SJCRH30 (cell line): ENCODE measurements at regions not wholly inside any gene's neighbourhood (a gene's known extent, or its start where the extent isn't known, plus 50 kb on each side); places are given as distances from the start of the nearest gene placed in this dataset.

ENCODE experiments used
- DNase-seq, 2 experiments: peaks; one replicate each; pipeline ENCODE4 v3.0.0-alpha.2; 2015 to 2020
- H3K27ac ChIP-seq: fragments of 250-450 bp; sonication (Bioruptor Pico); 2 replicates; pipeline ENCODE4 v1.5.1; 2020; ENCODE audit warnings: mild to moderate bottlenecking, moderate library complexity
- H3K27me3 ChIP-seq: fragments of 250-450 bp; sonication (Bioruptor Pico); 2 replicates; pipeline ENCODE4 v1.5.1; 2020; ENCODE audit warnings: mild to moderate bottlenecking, moderate library complexity
- H3K36me3 ChIP-seq: fragments of 250-450 bp; sonication (Bioruptor Pico); 2 replicates; pipeline ENCODE4 v1.5.1; 2020; ENCODE audit warnings: mild to moderate bottlenecking, moderate library complexity
- H3K4me1 ChIP-seq: fragments of 250-450 bp; sonication (Bioruptor Pico); 2 replicates; pipeline ENCODE4 v1.5.1; 2020; ENCODE audit warnings: mild to moderate bottlenecking, moderate library complexity
- H3K4me3 ChIP-seq: fragments of 250-450 bp; sonication (Bioruptor Pico); 2 replicates; pipeline ENCODE4 v1.5.1; 2020; ENCODE audit warnings: mild to moderate bottlenecking, moderate library complexity
- H3K9me3 ChIP-seq: fragments of 250-450 bp; sonication (Bioruptor Pico); replicated peaks from 2 replicates; pipeline ENCODE4 v1.5.1; 2020; ENCODE audit warnings: mild to moderate bottlenecking, moderate library complexity

DNA sequence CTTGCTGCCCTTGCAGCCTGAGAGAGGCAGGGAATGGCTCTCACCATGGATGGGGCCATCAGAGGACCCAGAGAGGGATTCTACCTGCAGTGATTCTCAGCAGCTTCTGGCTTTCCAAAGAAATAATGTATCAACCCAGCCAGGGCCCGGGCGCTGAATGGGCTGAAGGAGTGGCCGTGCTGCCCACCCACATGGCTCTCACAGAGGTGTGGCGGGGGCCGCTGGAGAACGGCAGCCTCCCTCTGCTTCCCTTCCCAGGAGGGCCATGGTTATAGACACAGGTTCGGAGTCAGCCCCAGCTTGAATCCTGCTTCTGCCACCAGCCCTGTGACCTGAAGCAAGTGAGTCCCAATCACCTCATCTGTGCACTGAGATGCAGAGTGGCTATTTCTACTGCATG, 82.7 kb downstream of the THAP12 start:
- DNase-seq, result no peak
- Histone ChIP-seq H3K4me3 (no peak overlapping the region), H3K36me3 (no peaks in the 10 kb centered on the region), H3K27ac (no peak overlapping the region), H3K4me1 (peaks cover 12% of the 10 kb centered on the region), H3K27me3 (no peaks in the 10 kb centered on the region), H3K9me3 (no peaks in the 10 kb centered on the region)

DNA sequence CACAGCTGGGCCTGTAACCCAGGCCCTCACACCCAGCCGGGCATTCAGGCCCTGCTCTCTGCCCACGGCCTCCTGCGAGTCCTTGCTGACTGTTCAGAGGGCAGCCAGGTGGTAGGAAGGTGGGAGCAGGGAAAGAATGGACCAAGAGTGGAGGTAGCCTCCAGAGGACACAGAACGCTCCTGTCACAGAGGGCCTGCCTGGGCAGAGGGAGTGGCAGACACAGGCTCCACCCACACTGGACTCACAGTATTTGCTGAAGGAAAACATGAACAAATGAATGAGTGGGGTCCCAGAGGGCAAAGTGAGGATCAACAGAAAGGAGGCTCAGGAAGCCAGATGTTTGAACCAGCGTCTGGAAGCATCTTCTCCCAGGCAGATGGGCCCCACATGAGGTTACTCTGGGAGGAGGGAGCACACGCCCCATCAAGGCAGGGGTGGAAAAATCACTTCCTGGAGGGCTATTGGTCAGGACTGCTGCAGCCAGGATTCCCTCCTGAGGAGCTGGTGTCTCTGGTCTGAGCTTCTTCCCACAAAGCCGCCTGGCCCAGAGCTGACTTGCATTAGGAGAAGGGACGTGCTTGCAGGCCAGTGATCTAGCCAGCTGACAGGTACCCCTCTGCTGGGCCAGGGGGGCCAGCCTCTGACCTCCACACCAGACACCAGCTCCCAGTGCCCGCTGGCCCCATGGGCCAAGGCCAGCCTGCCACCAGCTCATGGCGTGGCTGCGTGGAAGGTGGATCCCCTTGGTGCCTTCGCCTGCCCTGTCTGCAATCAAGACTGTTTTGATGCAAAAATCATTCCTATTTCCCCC, 84.0 kb downstream of the THAP12 start:
- Histone ChIP-seq H3K27me3 (no peaks in the 10 kb centered on the region), H3K27ac (no peak overlapping the region), H3K4me1 (peaks cover 20% of the 10 kb centered on the region), H3K36me3 (no peaks in the 10 kb centered on the region), H3K4me3 (no peak overlapping the region), H3K9me3 (no peaks in the 10 kb centered on the region)
- DNase-seq, result no peak

DNA sequence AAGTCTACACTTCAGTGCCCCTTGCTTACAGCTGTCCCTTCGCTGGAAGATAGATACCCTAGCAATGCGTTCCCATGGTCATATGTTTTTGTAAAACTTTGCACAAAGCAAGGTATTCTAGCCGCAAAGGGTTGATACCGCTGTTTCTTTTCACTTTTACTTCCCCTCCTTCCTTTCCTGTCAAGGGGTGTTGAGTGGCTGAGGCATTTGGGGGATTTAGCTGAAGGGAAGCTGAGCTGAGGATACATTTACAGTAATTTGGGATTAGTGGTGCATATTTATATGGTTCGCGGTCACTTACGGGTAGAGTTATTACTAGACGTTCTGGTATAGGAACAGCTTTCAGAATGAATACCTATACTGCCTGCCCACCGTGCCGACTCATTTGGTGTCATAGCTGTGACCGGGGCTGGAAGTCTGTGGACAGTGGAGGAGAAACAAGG, 86.9 kb upstream of the WNT11 start:
- H3K4me1 ChIP-seq, result peaks cover 34% of the 10 kb centered on the region
- H3K36me3 ChIP-seq, result no peaks in the 10 kb centered on the region
- no peaks in the 10 kb centered on the region for H3K9me3 ChIP-seq
- H3K27ac ChIP-seq, result peak overlapping the region; percentile 99
- no peaks in the 10 kb centered on the region for H3K27me3 ChIP-seq
- peak; percentile 85 to 94 for DNase-seq
- H3K4me3 ChIP-seq, result peak overlapping the region; percentile 13; the same call in 1 of the 2 replicates

DNA sequence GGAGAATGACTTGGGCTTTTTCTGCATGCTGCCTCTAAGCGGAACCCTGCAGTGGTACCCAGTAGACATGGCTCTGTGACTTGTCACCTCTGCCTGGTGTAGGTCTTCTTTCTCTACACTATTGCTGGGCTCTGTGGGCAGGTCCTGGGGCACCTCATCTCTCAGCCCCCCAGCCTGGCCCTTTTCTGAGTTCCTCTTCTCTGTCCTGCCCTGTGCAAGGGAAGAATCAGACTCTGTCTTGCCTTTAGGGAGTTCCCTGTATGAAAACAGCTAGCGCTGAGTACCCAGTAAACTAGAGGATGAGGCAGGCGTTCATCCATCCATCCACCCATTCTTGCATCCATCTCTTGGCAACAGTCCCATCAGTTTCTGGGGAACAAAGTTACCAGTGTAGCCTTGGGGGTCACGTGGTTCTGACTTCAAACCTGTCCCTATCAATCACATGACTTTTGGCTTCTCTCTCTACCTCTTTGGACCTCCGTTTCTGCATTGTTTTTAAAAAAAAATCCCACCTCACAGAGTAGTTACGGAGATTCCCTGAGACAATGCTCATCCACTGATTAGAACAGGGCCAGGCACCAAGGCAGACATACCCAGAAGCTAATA, 86.4 kb upstream of the WNT11 start:
- H3K36me3 ChIP-seq, result no peaks in the 10 kb centered on the region
- peaks cover 39% of the 10 kb centered on the region for H3K4me1 ChIP-seq
- H3K4me3 ChIP-seq, result peak overlapping the region; percentile 13; the same call in 1 of the 2 replicates
- H3K27ac ChIP-seq, result peak overlapping the region; percentile 99
- H3K27me3 ChIP-seq, result no peaks in the 10 kb centered on the region
- peak; percentile 93 to 98 for DNase-seq
- H3K9me3 ChIP-seq, result no peaks in the 10 kb centered on the region

DNA sequence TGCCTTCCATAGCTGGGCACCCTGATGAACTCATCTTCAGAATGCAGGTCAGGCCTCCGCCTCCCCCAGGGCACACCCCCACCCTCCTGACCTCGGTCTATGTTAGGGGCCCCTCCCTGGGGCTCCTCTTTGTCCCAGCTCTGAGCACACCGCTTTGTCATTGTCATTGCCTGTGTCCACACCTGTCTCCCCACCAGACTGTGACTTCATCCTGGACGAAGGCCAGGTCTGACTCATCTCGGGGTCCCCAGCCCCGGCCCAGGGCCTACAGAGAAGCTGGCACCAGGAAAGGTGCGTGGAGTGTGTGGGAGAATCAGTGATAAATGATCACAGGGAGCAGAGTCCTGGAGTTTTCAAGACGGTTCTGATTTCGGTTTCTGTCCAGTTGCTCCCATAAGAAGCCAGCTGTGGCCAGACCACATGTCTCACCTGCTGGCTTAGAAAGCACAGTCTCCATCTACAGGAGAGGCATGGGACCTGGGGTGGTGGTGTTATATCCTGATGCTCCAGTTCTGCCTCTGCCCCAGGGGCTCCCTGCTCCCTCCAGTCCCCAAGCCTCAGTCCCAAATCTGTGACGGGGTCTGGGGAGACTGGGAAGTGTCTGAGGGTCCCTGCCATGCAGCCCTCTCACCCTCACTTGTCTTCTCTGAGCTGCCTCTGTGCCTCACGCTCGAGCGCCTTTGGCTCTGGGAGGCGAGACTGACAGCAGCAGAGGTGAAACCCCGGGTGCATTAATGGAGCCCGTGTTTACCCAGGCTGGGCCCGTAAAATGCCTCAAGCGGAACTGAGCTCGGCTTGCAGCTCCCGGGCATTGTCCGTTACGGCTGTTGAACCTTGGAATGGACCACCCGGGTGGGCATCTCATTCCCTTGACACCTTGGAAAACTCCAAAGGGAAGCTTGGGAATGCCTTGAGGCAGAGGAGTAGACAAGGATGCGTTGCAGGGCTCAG, 85.5 kb upstream of the WNT11 start:
- Histone ChIP-seq H3K36me3 (no peaks in the 10 kb centered on the region), H3K27me3 (no peaks in the 10 kb centered on the region), H3K4me3 (peak overlapping the region; percentile 11), H3K4me1 (peaks cover 42% of the 10 kb centered on the region), H3K27ac (peak overlapping the region; percentile 99), H3K9me3 (no peaks in the 10 kb centered on the region)
- peak; percentile 97 to 99 for DNase-seq

DNA sequence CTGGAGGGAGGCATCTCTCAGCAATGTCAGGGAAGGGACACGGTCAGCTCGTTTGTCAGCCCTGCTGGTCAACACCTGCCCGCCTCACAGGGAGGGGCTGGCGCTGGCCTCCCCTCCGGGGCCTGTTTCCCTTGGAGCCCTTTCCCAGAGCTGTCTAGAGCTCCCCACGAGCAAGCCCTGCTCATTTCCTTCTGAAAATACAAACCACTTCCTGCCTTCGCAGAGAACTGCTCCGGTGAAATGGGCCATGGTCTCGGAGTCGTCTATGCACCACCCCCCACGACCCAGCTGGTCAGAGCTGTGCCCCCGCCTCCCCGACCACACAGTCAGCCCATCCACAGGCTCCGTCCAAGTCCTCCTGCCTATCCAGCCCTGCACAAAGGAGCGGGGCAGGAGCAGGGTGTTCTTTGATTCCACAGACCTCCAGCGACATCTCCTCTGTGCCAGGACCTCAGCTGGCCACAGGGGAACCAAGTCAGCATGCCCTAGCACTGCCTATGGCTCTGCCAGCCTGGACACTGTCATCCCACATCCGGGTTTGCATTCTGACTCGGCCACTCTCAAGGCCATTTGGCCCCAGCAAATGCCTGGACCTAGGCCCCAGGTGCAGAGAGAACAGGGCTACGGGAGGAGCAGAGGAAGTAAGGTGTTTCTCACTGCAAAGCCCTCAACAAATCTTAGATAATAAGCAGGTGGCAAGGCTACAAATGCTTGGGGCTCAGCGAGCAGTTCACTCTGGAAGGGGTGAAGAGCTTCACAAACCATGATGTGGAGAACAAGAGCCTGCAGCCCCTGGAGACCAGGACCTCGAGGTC, 82.1 kb upstream of the WNT11 start:
- Histone ChIP-seq H3K27ac (peak overlapping the region; percentile 39), H3K4me3 (no peak overlapping the region), H3K4me1 (peaks cover 37% of the 10 kb centered on the region), H3K36me3 (no peaks in the 10 kb centered on the region), H3K27me3 (no peaks in the 10 kb centered on the region), H3K9me3 (no peaks in the 10 kb centered on the region)
- DNase-seq, result peak; percentile 49 to 55

DNA sequence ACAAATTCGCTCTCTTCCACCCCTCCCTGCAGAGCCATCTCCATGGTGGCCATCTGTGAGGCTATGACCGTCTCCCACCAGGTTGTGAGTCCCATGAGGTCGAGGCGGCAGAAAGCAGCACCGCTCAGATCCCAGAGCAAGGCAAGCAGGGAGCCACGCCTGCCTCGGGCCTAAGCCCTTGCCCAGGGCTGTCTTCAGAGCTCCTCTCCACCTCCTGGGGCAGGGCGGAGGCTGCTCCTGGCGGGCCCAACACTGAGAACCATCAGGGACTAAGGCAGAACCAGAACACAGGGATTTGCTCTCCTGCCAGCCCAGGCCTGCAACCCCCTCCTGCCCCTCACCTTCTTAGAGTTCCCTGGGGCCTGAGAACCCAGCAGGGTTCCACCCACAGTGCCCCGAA, 80.9 kb upstream of the WNT11 start:
- H3K27ac ChIP-seq, result no peak overlapping the region; the same call in 1 of the 2 replicates
- DNase-seq, result no peak
- no peaks in the 10 kb centered on the region for H3K9me3 ChIP-seq
- H3K27me3 ChIP-seq, result no peaks in the 10 kb centered on the region
- no peak overlapping the region for H3K4me3 ChIP-seq
- no peaks in the 10 kb centered on the region for H3K36me3 ChIP-seq
- peaks cover 33% of the 10 kb centered on the region for H3K4me1 ChIP-seq

GRCh38 chr11:76285397-76286104, 79.2 kb upstream of the WNT11 start:
- Histone ChIP-seq H3K27ac (no peak overlapping the region), H3K27me3 (no peaks in the 10 kb centered on the region)

DNA sequence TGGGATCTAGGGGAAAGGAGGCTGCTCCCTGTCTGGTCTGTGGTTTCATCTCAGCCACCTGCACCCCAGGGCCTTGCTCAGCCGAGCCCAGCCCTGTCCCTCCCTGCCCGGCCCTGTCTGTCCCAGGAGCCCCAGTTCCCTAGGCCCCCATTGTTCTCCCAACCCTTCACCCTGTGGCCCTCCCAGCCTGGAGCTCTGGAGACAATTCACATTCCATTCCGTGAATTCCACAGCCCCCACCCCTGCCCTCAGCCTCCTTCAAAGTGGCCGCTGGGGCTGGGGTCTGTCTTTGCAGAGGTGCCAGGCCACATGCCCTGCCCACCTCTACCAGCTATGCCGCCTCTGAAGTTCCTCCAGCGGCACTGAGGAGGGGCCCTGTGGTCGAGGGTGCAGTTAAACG, 77.9 kb upstream of the WNT11 start:
- Histone ChIP-seq H3K36me3 (no peaks in the 10 kb centered on the region), H3K27ac (no peak overlapping the region), H3K4me3 (no peak overlapping the region), H3K4me1 (peaks cover 26% of the 10 kb centered on the region), H3K27me3 (no peaks in the 10 kb centered on the region), H3K9me3 (no peaks in the 10 kb centered on the region)
- DNase-seq, result no peak

More at GRCh38 chr11:76285397-76286104, 79.2 kb upstream of the WNT11 start:
- H3K4me1 ChIP-seq, result peaks cover 23% of the 10 kb centered on the region
- no peak for DNase-seq
- no peaks in the 10 kb centered on the region for H3K9me3 ChIP-seq
- no peaks in the 10 kb centered on the region for H3K36me3 ChIP-seq
- no peak overlapping the region for H3K4me3 ChIP-seq

DNA sequence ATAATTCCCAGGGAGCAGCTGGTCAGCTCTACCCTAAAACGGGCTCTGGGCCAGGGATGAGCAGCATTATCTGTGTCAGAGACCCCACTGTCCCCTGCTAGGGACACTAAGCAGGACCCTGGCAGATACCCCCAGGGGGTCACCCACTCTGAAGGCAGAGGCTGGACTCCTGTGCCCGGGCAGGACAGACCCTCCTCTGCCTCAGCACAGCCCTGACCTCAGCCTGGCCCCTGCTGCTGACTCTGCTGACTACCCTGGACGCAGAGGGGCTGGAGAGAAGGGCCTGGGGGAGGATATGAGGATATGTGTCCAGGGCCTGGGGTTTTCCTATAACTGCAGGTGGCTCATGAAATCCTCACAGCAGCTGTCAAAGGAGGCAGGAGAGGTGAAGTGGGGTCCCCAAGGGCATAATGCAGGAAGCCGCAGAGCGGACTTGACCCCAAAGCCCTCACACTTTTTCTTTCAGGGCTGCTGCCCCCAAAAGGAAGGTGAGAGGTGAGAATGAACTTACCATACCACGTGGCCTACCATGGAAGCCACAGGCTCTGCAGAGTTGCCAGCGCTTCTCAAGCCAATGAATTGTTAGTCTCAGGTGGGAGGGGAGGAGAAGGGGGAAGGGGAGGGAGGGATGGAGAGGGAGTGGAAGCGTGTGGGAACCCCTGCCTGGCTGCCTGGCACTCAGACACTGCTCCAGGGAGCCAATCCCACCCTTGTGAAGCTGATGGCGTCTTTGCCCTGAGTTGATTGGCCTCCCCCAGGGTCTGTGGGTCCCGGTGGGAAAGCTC, 76.7 kb upstream of the WNT11 start:
- no peaks in the 10 kb centered on the region for H3K36me3 ChIP-seq
- DNase-seq, result peak in 1 of 2 experiments; percentile 54
- peaks cover 17% of the 10 kb centered on the region for H3K4me1 ChIP-seq
- no peaks in the 10 kb centered on the region for H3K27me3 ChIP-seq
- no peak overlapping the region for H3K27ac ChIP-seq
- H3K9me3 ChIP-seq, result no peaks in the 10 kb centered on the region
- no peak overlapping the region for H3K4me3 ChIP-seq

GRCh38 chr11:76282172-76282571, 75.9 kb upstream of the WNT11 start:
- Histone ChIP-seq H3K4me1 (peaks cover 10% of the 10 kb centered on the region), H3K4me3 (no peak overlapping the region), H3K27me3 (no peaks in the 10 kb centered on the region), H3K9me3 (no peaks in the 10 kb centered on the region), H3K27ac (no peak overlapping the region), H3K36me3 (no peaks in the 10 kb centered on the region)
- DNase-seq, result no peak

DNA sequence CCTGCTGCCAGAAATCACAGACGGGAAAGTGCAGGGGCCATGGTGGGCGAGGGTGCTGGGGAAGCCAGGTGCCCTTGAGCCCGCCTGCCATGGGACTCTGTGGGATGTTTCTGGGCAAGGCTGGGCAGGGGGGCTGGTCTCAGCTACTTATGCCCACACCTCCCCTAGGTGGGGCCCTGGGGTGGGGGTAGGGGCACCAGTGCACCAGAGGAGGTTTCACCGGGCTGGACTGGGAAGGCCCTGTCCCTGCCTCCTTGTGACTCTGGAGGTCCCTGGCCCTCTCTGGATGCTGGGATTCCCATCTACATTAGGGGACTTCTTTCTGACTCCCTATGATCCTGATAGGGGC, 75.2 kb upstream of the WNT11 start:
- no peaks in the 10 kb centered on the region for H3K36me3 ChIP-seq
- no peak overlapping the region for H3K4me3 ChIP-seq
- H3K4me1 ChIP-seq, result peaks cover 10% of the 10 kb centered on the region
- H3K27me3 ChIP-seq, result no peaks in the 10 kb centered on the region
- no peak overlapping the region for H3K27ac ChIP-seq
- H3K9me3 ChIP-seq, result no peaks in the 10 kb centered on the region
- no peak for DNase-seq

DNA sequence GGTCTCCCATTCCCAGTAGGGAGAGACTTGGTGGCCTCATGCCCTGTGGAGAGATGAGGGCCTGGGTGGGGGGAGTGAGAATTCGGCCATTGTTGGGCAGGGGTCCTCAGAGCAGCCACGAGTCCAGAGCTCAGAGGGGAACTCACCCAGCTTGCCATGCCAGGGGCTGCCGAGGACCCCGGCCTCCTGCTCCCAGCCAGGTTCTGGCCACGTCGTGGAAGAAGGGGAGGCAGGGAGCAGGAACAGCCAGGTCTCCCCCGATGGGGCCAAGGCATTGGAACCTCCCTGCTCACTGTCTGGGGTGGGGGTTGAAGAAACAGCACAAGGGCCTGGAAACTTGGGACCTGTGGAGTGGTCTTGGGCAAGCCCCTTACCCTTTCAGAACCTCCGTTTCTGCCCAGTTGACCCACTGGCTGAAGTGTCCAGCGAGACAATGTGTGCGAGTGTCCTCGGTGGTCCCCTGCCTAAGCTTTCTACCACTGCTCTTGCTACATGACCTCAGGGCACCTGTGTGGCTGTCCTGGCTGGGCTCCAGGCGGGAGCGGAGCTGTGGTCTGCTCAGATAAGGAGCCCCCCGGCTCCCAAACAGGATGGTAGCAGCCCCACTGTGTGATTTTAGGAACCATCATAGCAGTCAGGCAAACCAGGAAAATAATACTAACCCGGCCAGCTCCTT, 74.7 kb upstream of the WNT11 start:
- Histone ChIP-seq H3K27me3 (no peaks in the 10 kb centered on the region), H3K9me3 (no peaks in the 10 kb centered on the region), H3K27ac (no peak overlapping the region), H3K36me3 (no peaks in the 10 kb centered on the region), H3K4me3 (no peak overlapping the region), H3K4me1 (peaks cover 10% of the 10 kb centered on the region)
- DNase-seq, result no peak
